ENCODE measurements at regions not wholly inside any gene's neighbourhood (a gene's known extent, or its start where the extent isn't known, plus 50 kb on each side); places are given as distances from the start of the nearest gene placed in this dataset.

GRCh38 chr3:127100459-127101410, 92.2 kb upstream of the PRR23E start:
- TF ChIP-seq GATA3 (IDR thresholded peaks at IDR 0.05; ENCODE audit: low read depth, low read length): no peak
- no peak for TF ChIP-seq GATA2 (IDR thresholded peaks at IDR 0.05; ENCODE audit: low read depth, low read length)

GRCh38 chr3:127101411-127102187, 91.3 kb upstream of the PRR23E start:
- TF ChIP-seq GATA2 (IDR thresholded peaks at IDR 0.05; ENCODE audit: low read depth, low read length): no peak
- no peak for TF ChIP-seq GATA3 (IDR thresholded peaks at IDR 0.05; ENCODE audit: low read depth, low read length)

GRCh38 chr3:127102188-127102520, 90.8 kb upstream of the PRR23E start:
- no peak for TF ChIP-seq GATA2 (IDR thresholded peaks at IDR 0.05; ENCODE audit: low read depth, low read length)
- TF ChIP-seq GATA3 (IDR thresholded peaks at IDR 0.05; ENCODE audit: low read depth, low read length): no peak

GRCh38 chr3:127102587-127102986, 90.3 kb upstream of the PRR23E start:
- no peak for TF ChIP-seq GATA3 (IDR thresholded peaks at IDR 0.05; ENCODE audit: low read depth, low read length)
- no peak for TF ChIP-seq GATA2 (IDR thresholded peaks at IDR 0.05; ENCODE audit: low read depth, low read length)

GRCh38 chr3:127103080-127103479, 89.9 kb upstream of the PRR23E start:
- TF ChIP-seq GATA2 (IDR thresholded peaks at IDR 0.05; ENCODE audit: low read depth, low read length): no peak
- no peak for TF ChIP-seq GATA3 (IDR thresholded peaks at IDR 0.05; ENCODE audit: low read depth, low read length)

- TF ChIP-seq GATA3 (IDR thresholded peaks at IDR 0.05; ENCODE audit: low read depth, low read length): no peak
These were observed 88.3 kb upstream of the PRR23E start for GRCh38 chr3:127104586-127104985.

GRCh38 chr3:127105587-127105986, 87.3 kb upstream of the PRR23E start:
- TF ChIP-seq GATA2 (IDR thresholded peaks at IDR 0.05; ENCODE audit: low read depth, low read length) (no peak), GATA3 (IDR thresholded peaks at IDR 0.05; ENCODE audit: low read depth, low read length) (no peak)

- TF ChIP-seq GATA3 (IDR thresholded peaks at IDR 0.05; ENCODE audit: low read depth, low read length) (no peak), GATA2 (IDR thresholded peaks at IDR 0.05; ENCODE audit: low read depth, low read length) (no peak)
These were observed 86.9 kb upstream of the PRR23E start for GRCh38 chr3:127106053-127106452.

- TF ChIP-seq GATA2 (IDR thresholded peaks at IDR 0.05; ENCODE audit: low read depth, low read length) (no peak), GATA3 (IDR thresholded peaks at IDR 0.05; ENCODE audit: low read depth, low read length) (no peak)
These were observed 86.5 kb upstream of the PRR23E start for GRCh38 chr3:127106456-127106855.

GRCh38 chr3:127107002-127107401, 85.9 kb upstream of the PRR23E start:
- TF ChIP-seq GATA3 (IDR thresholded peaks at IDR 0.05; ENCODE audit: low read depth, low read length) (no peak), GATA2 (IDR thresholded peaks at IDR 0.05; ENCODE audit: low read depth, low read length) (no peak)

GRCh38 chr3:127107491-127108375, 85.2 kb upstream of the PRR23E start:
- no peak for TF ChIP-seq GATA2 (IDR thresholded peaks at IDR 0.05; ENCODE audit: low read depth, low read length)
- no peak for TF ChIP-seq GATA3 (IDR thresholded peaks at IDR 0.05; ENCODE audit: low read depth, low read length)

GRCh38 chr3:127108796-127109195, 84.1 kb upstream of the PRR23E start:
- no peak for TF ChIP-seq GATA2 (IDR thresholded peaks at IDR 0.05; ENCODE audit: low read depth, low read length)
- no peak for TF ChIP-seq GATA3 (IDR thresholded peaks at IDR 0.05; ENCODE audit: low read depth, low read length)

GRCh38 chr3:127110982-127111693, 81.8 kb upstream of the PRR23E start:
- TF ChIP-seq GATA3 (IDR thresholded peaks at IDR 0.05; ENCODE audit: low read depth, low read length) (no peak), GATA2 (IDR thresholded peaks at IDR 0.05; ENCODE audit: low read depth, low read length) (no peak)
